ENCODE measurements at regions not wholly inside any gene's neighbourhood (a gene's known extent, or its start where the extent isn't known, plus 50 kb on each side); places are given as distances from the start of the nearest gene placed in this dataset.

- no peaks in the 10 kb centered on the region for H3K4me1 ChIP-seq
- ATAC-seq (no peak), DNase-seq (no peak)
- TF ChIP-seq CTCF (IDR thresholded peaks at IDR 0.05) (no peak), POLR2A (IDR thresholded peaks at IDR 0.05) (no peak)
- no peaks in the 10 kb centered on the region for H3K9me3 ChIP-seq
- no peak overlapping the region for H3K4me3 ChIP-seq
- H3K27me3 ChIP-seq = no peaks in the 10 kb centered on the region
- 63 to 74% methylated on average over 4 of the region's 4 CpGs for WGBS, 2 donors
- intact Hi-C loops (cut with DNase I) = no loop called here
- H3K36me3 ChIP-seq (replicated peaks in 1 of 2; ENCODE audit: insufficient read depth in 1 of 2, low read depth in 2 of 2) = no peaks in the 10 kb centered on the region
- H3K27ac ChIP-seq = no peak overlapping the region
Observed at GRCh38 chr9:79936336-79936735, 364.6 kb downstream of the TLE4 start.

- 84 to 88% methylated on average over 4 of the region's 4 CpGs for WGBS, 2 donors
- TF ChIP-seq POLR2A (IDR thresholded peaks at IDR 0.05) = no peak
- no peak for ATAC-seq
- H3K4me1 ChIP-seq = no peaks in the 10 kb centered on the region
- no peak for DNase-seq
- no peak overlapping the region for H3K27ac ChIP-seq
- H3K9me3 ChIP-seq = no peaks in the 10 kb centered on the region
- H3K27me3 ChIP-seq = no peaks in the 10 kb centered on the region
- no peak overlapping the region for H3K4me3 ChIP-seq
- no peaks in the 10 kb centered on the region for H3K36me3 ChIP-seq (replicated peaks in 1 of 2; ENCODE audit: insufficient read depth in 1 of 2, low read depth in 2 of 2)
- intact Hi-C loops (cut with DNase I) = no loop called here
Observed at GRCh38 chr9:79929285-79929684, 357.5 kb downstream of the TLE4 start.

GRCh38 chr9:79928661-79929223, 357.0 kb downstream of the TLE4 start:
- 90 to 92% methylated on average over 4 of the region's 4 CpGs for WGBS, 2 donors
- TF ChIP-seq POLR2A (IDR thresholded peaks at IDR 0.05) (no peak), CTCF (IDR thresholded peaks at IDR 0.05) (no peak)
- H3K36me3 ChIP-seq (replicated peaks in 1 of 2; ENCODE audit: insufficient read depth in 1 of 2, low read depth in 2 of 2) = no peaks in the 10 kb centered on the region
- no peak overlapping the region for H3K27ac ChIP-seq
- ATAC-seq = no peak
- no peak for DNase-seq
- H3K4me3 ChIP-seq = no peak overlapping the region
- no peaks in the 10 kb centered on the region for H3K27me3 ChIP-seq
- intact Hi-C loops (cut with DNase I) = no loop called here
- H3K4me1 ChIP-seq = no peaks in the 10 kb centered on the region
- H3K9me3 ChIP-seq = no peaks in the 10 kb centered on the region

GRCh38 chr9:79925326-79925725, 353.6 kb downstream of the TLE4 start:
- Histone ChIP-seq H3K36me3 (replicated peaks in 1 of 2; ENCODE audit: insufficient read depth in 1 of 2, low read depth in 2 of 2) (no peaks in the 10 kb centered on the region), H3K4me3 (no peak overlapping the region), H3K9me3 (no peaks in the 10 kb centered on the region), H3K27me3 (no peaks in the 10 kb centered on the region), H3K27ac (no peak overlapping the region), H3K4me1 (no peaks in the 10 kb centered on the region)
- intact Hi-C loops (cut with DNase I) = no loop called here
- DNase-seq (no peak), ATAC-seq (no peak)
- TF ChIP-seq POLR2A (IDR thresholded peaks at IDR 0.05) (no peak), CTCF (IDR thresholded peaks at IDR 0.05) (no peak)

- no peak for TF ChIP-seq CTCF (IDR thresholded peaks at IDR 0.05)
- TF ChIP-seq POLR2A (IDR thresholded peaks at IDR 0.05) = no peak
- no peak for DNase-seq
- intact Hi-C loops (cut with DNase I) = no loop called here
- no peak for ATAC-seq
- H3K4me1 ChIP-seq = no peaks in the 10 kb centered on the region
- H3K36me3 ChIP-seq (replicated peaks in 1 of 2; ENCODE audit: insufficient read depth in 1 of 2, low read depth in 2 of 2) = no peaks in the 10 kb centered on the region
- no peak overlapping the region for H3K4me3 ChIP-seq
- H3K27ac ChIP-seq = no peak overlapping the region
- WGBS, 2 donors = 22 to 43% methylated on average over 2 of the region's 2 CpGs
- H3K27me3 ChIP-seq = no peaks in the 10 kb centered on the region
- H3K9me3 ChIP-seq = no peaks in the 10 kb centered on the region
Observed at GRCh38 chr9:79924836-79925235, 353.1 kb downstream of the TLE4 start.

Data from body of pancreas (tissue), 4 donors.